Retinal pigment epithelial cell (primary cell): ENCODE measurements at regions not wholly inside any gene's neighbourhood (a gene's known extent, or its start where the extent isn't known, plus 50 kb on each side); places are given as distances from the start of the nearest gene placed in this dataset.

Source experiments
- DNase-seq: peaks from one replicate; pipeline ENCODE4 v3.0.0-alpha.2; 2010; ENCODE audit warnings: low read depth
- H3K4me3 ChIP-seq: 2 replicates; pipeline ENCODE4 v1.5.1; 2011; ENCODE audit warnings: mild to moderate bottlenecking, low read length, control low read depth, moderate library complexity
- CTCF ChIP-seq: conservative IDR thresholded peaks from 2 replicates; pipeline ENCODE4 v1.5.1; 2011; ENCODE audit warnings: low read depth, low read length, control low read depth, inconsistent platforms

- TF ChIP-seq CTCF, result no peak
- H3K4me3 ChIP-seq, result no peak overlapping the region
- DNase-seq, result no peak
These were observed 227.3 kb upstream of the ARHGAP42 start for GRCh38 chr11:100459811-100460210.

- TF ChIP-seq CTCF, result no peak
- H3K4me3 ChIP-seq, result no peak overlapping the region
- DNase-seq, result no peak
These were observed 226.7 kb upstream of the ARHGAP42 start for GRCh38 chr11:100460426-100460825.

GRCh38 chr11:100467821-100468508 lies 219.1 kb upstream of the ARHGAP42 start:
- TF ChIP-seq CTCF, result no peak
- no peak overlapping the region for H3K4me3 ChIP-seq
- DNase-seq, result no peak

GRCh38 chr11:100469835-100470234 lies 217.3 kb upstream of the ARHGAP42 start:
- TF ChIP-seq CTCF, result no peak
- no peak overlapping the region for H3K4me3 ChIP-seq
- no peak for DNase-seq

GRCh38 chr11:100472727-100473389 lies 214.2 kb upstream of the ARHGAP42 start:
- no peak for TF ChIP-seq CTCF
- no peak overlapping the region for H3K4me3 ChIP-seq
- no peak for DNase-seq

GRCh38 chr11:100473390-100473740 lies 213.7 kb upstream of the ARHGAP42 start:
- no peak for TF ChIP-seq CTCF
- no peak for DNase-seq
- H3K4me3 ChIP-seq, result no peak overlapping the region

GRCh38 chr11:100484948-100485347 lies 202.1 kb upstream of the ARHGAP42 start:
- no peak overlapping the region for H3K4me3 ChIP-seq
- DNase-seq, result no peak
- no peak for TF ChIP-seq CTCF
